Ishikawa (cell line): ENCODE measurements at regions not wholly inside any gene's neighbourhood (a gene's known extent, or its start where the extent isn't known, plus 50 kb on each side); places are given as distances from the start of the nearest gene placed in this dataset.

Source experiments
- EGR1 ChIP-seq: IDR thresholded peaks from 2 replicates; pipeline ENCODE4 v1.6.1; 2012
- FOXM1 ChIP-seq: IDR thresholded peaks from 2 replicates; pipeline ENCODE4 v1.6.1; 2012; ENCODE audit warnings: low read depth, borderline replicate concordance
- NFIC ChIP-seq: IDR thresholded peaks from 2 replicates; pipeline ENCODE4 v1.6.1; 2012
- RAD21 ChIP-seq: IDR thresholded peaks from 2 replicates; pipeline ENCODE4 v1.6.1; 2012; ENCODE audit warnings: low read depth
- REST ChIP-seq: IDR thresholded peaks from 2 replicates; pipeline ENCODE4 v1.6.1; 2012; ENCODE audit warnings: low read depth, mild to moderate bottlenecking
- TAF1 ChIP-seq: IDR thresholded peaks from 2 replicates; pipeline ENCODE4 v1.6.1; 2012; ENCODE audit warnings: low read depth, mild to moderate bottlenecking

DNA sequence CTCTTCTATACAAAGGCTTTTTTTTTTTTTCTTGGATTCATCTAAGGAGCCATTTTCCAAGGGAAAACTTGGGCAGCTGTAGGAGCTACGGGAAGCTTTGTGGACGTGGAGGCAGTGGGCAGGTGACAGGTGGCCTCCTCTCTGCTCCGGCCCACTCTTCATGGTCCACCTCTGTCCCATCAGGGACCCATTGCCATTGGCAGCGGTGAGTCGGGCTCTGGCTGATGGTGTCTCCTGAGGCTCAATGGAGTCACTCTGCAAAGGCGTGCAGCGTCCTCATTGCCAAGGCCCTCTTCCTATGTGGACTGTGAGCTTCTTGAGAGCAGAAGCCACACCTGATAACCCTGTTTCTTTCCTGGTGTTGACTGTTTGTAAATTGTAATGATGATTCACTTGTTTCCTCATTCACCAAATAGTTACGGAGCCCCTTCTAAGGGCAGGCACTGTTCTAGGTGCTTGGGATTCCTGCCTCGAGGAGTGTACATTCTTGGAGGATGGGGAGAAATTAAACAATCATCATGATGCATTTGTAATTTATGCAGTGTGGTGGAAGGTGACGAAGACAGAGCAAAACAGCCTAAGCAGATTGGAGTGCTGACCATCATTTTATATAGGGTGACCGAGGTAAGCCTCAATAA, 240.3 kb upstream of the HS6ST1 start:
- TF ChIP-seq RAD21 (no peak), TAF1 (no peak), NFIC (no peak), REST (no peak), FOXM1 (no peak), EGR1 (no peak)
